Natural killer cell (primary cell): ENCODE measurements at regions not wholly inside any gene's neighbourhood (a gene's known extent, or its start where the extent isn't known, plus 50 kb on each side); places are given as distances from the start of the nearest gene placed in this dataset.

ENCODE experiments used
- ATAC-seq, 3 donors: fragments of 150-1000 bp in 2 of 3; fragments of 200-7000 bp in 1 of 3; cut with Tn5 transposase; 1 replicate in 1 of 3; 2 replicates in 2 of 3; pipeline ENCODE4 v1.10.0; 2021; ENCODE audit warnings: mild to moderate bottlenecking in 2 of 3, moderate library complexity in 2 of 3
- DNase-seq, 2 donors: peaks; one replicate each; pipeline versions ENCODE4 v3.0.0 to v3.0.0-alpha.2; 2013 to 2021; ENCODE audit warnings: mixed read lengths in 1 of 2
- H3K27ac ChIP-seq: one replicate; pipeline ENCODE4 v1.5.1; 2013; ENCODE audit warnings: mild to moderate bottlenecking, low read length
- H3K27me3 ChIP-seq: one replicate; pipeline ENCODE4 v1.6.1; 2013; ENCODE audit warnings: low read length; ENCODE audit not compliant: control insufficient read depth, insufficient read depth
- H3K36me3 ChIP-seq: one replicate; pipeline ENCODE4 v1.6.1; 2013; ENCODE audit warnings: low read length; ENCODE audit not compliant: control insufficient read depth, insufficient read depth
- H3K4me1 ChIP-seq: one replicate; pipeline ENCODE4 v1.6.1; 2013; ENCODE audit warnings: low read length; ENCODE audit not compliant: control insufficient read depth, insufficient read depth
- H3K4me3 ChIP-seq: one replicate; pipeline ENCODE4 v1.5.1; 2013; ENCODE audit warnings: low read length
- H3K9me3 ChIP-seq: one replicate; pipeline ENCODE4 v1.6.1; 2013; ENCODE audit warnings: low read length; ENCODE audit not compliant: control insufficient read depth, insufficient read depth
- H3K27ac Mint-ChIP-seq, 2 donors: one replicate each; pipeline ENCODE4 v1.8.0; 2022; ENCODE audit warnings: mild to moderate bottlenecking in 2 of 2, mixed read lengths in 2 of 2, moderate library complexity in 1 of 2
- H3K27me3 Mint-ChIP-seq, 2 donors: one replicate each; pipeline ENCODE4 v1.8.0; 2022; ENCODE audit warnings: low read depth in 2 of 2, mixed read lengths in 2 of 2
- H3K36me3 Mint-ChIP-seq: one replicate; pipeline ENCODE4 v1.8.0; 2022; ENCODE audit warnings: mixed read lengths
- H3K4me1 Mint-ChIP-seq, 2 donors: one replicate each; pipeline ENCODE4 v1.8.0; 2022; ENCODE audit warnings: mixed read lengths in 2 of 2
- H3K4me3 Mint-ChIP-seq: one replicate; pipeline ENCODE4 v1.8.0; 2022; ENCODE audit warnings: mild to moderate bottlenecking, moderate library complexity, mixed read lengths
- H3K9me3 Mint-ChIP-seq, 2 donors: one replicate each; pipeline ENCODE4 v1.8.0; 2022; ENCODE audit warnings: mixed read lengths in 2 of 2
- WGBS: methylation state at CpG from one replicate; pipeline ENCODE4 v1.1.7; 2013; ENCODE audit warnings: missing lambda C conversion rate; ENCODE audit not compliant: insufficient coverage; 5-methylcytosine and 5-hydroxymethylcytosine counted together
- intact Hi-C: fragments of 100-400 bp; cut with micrococcal nuclease; formaldehyde crosslinking; loops from one replicate; pipeline ENCODE4 v1.14.2; 2022
- TF ChIP-seq, protein P1 (sequence below): fragments of 200-600 bp; IDR thresholded peaks from one replicate; pipeline ENCODE4 v1.8.0; 2022; ENCODE audit warnings: antibody characterized with exemption

DNA sequence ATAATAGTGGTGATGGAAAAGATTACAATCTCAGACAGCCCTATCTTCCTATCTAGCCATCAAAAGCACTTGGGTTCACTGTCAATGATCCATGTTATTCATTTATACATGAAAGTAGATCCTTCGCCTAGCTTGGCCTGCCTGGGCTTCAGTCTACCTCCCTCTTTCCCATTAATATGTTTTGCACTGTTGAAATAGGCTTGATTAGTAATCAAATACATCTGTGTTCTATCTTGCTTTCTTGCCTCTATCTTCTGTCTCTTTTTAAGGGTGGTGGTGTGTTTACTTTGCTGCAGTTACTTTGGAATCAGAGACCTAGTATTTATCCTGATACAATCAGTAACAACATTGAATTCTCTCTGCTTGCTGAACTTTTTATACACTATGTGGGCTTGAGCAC, 521.2 kb downstream of the TNS1 start:
- Mint-ChIP-seq H3K27me3 (peaks cover 15 to 24% of the 10 kb centered on the region in 2 donors), H3K4me3 (no peak overlapping the region), H3K27ac (no peak overlapping the region), H3K36me3 (no peaks in the 10 kb centered on the region), H3K4me1 (peaks cover 0 to 2% of the 10 kb centered on the region in 2 donors), H3K9me3 (no peaks in the 10 kb centered on the region)
- DNase-seq, result no peak
- Histone ChIP-seq H3K36me3 (no peaks in the 10 kb centered on the region), H3K27ac (no peak overlapping the region), H3K9me3 (no peaks in the 10 kb centered on the region), H3K27me3 (peaks cover 4% of the 10 kb centered on the region), H3K4me1 (no peaks in the 10 kb centered on the region), H3K4me3 (no peak overlapping the region)
- TF ChIP-seq, protein P1, sequence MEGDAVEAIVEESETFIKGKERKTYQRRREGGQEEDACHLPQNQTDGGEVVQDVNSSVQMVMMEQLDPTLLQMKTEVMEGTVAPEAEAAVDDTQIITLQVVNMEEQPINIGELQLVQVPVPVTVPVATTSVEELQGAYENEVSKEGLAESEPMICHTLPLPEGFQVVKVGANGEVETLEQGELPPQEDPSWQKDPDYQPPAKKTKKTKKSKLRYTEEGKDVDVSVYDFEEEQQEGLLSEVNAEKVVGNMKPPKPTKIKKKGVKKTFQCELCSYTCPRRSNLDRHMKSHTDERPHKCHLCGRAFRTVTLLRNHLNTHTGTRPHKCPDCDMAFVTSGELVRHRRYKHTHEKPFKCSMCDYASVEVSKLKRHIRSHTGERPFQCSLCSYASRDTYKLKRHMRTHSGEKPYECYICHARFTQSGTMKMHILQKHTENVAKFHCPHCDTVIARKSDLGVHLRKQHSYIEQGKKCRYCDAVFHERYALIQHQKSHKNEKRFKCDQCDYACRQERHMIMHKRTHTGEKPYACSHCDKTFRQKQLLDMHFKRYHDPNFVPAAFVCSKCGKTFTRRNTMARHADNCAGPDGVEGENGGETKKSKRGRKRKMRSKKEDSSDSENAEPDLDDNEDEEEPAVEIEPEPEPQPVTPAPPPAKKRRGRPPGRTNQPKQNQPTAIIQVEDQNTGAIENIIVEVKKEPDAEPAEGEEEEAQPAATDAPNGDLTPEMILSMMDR, result no peak
- intact Hi-C loops, result no loop called here
- 83% methylated on average over 1 of the region's 1 CpG for WGBS
- no peak for ATAC-seq

DNA sequence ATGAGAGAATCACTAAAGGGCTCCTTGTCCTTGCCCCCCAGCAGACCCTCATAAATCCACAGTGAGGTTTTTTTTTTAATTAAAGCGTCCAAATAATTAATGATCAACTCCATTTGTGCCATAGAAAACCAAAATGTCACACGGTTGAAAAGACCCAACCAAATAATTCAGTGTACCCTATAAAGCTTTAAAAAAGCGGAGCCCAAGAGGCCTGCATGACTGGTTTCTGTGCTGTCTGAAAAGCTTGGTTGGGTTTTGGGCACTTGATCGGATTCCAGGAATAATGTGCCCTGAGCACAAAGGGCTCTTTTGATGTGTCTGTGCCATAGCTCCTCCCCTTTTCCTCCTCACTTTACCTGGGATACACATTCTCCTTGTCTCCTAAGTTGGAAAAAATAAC, 523.2 kb downstream of the TNS1 start:
- no peak for ATAC-seq
- WGBS, result 79% methylated on average over 4 of the region's 4 CpGs
- no peaks in the 10 kb centered on the region for H3K36me3 ChIP-seq
- H3K27me3 Mint-ChIP-seq, result peaks cover 17 to 27% of the 10 kb centered on the region in 2 donors
- H3K4me1 Mint-ChIP-seq, result peaks cover 0 to 5% of the 10 kb centered on the region in 2 donors
- intact Hi-C loops, result no loop called here
- no peak for DNase-seq
- H3K36me3 Mint-ChIP-seq, result no peaks in the 10 kb centered on the region
- H3K27ac ChIP-seq, result no peak overlapping the region
- no peaks in the 10 kb centered on the region for H3K4me1 ChIP-seq
- TF ChIP-seq, protein P1, result no peak
- no peak overlapping the region for H3K4me3 ChIP-seq
- H3K27ac Mint-ChIP-seq, result no peak overlapping the region
- peaks cover 4% of the 10 kb centered on the region for H3K27me3 ChIP-seq
- no peaks in the 10 kb centered on the region for H3K9me3 ChIP-seq
- H3K9me3 Mint-ChIP-seq, result no peaks in the 10 kb centered on the region
- H3K4me3 Mint-ChIP-seq, result no peak overlapping the region

DNA sequence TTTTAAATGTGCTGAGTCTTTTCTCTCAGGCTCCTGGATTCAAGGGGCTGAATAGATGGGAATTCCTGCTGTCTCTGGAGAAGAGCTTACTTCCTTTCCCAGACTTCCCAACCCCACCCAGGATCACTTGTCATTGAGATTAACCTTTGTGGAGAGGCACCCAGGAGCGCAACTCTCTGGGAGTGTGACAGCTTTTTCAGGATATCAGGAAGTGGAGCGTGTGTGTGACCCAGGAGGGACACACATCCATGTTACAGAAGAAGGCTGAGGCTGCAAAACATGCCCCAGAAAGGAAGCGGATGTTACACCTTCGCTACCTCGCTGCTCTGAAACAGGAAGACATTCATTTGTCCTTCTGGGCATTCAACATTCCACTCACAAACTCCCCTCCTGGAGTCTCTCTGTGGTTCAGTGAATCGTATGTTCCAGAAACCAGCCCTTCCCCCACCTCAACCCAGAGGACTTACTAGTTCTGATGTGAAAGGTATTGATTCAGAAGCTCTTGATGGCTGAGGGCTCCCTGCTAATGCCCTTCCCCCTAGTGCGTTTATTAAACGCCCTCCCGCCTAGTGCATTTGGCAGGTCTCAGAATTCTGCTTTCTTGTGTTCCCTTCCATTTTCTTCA, 523.9 kb downstream of the TNS1 start:
- Histone ChIP-seq H3K4me1 (no peaks in the 10 kb centered on the region), H3K27ac (no peak overlapping the region), H3K9me3 (no peaks in the 10 kb centered on the region), H3K27me3 (no peaks in the 10 kb centered on the region), H3K4me3 (no peak overlapping the region), H3K36me3 (no peaks in the 10 kb centered on the region)
- H3K36me3 Mint-ChIP-seq, result no peaks in the 10 kb centered on the region
- DNase-seq, result no peak
- ATAC-seq, result no peak
- H3K27me3 Mint-ChIP-seq, result peaks cover 17 to 28% of the 10 kb centered on the region in 2 donors
- H3K9me3 Mint-ChIP-seq, result no peaks in the 10 kb centered on the region
- 83% methylated on average over 8 of the region's 9 CpGs for WGBS
- TF ChIP-seq, protein P1, result no peak
- intact Hi-C loops, result no loop called here
- no peak overlapping the region for H3K27ac Mint-ChIP-seq
- H3K4me3 Mint-ChIP-seq, result no peak overlapping the region
- H3K4me1 Mint-ChIP-seq, result peaks cover 0 to 5% of the 10 kb centered on the region in 2 donors

DNA sequence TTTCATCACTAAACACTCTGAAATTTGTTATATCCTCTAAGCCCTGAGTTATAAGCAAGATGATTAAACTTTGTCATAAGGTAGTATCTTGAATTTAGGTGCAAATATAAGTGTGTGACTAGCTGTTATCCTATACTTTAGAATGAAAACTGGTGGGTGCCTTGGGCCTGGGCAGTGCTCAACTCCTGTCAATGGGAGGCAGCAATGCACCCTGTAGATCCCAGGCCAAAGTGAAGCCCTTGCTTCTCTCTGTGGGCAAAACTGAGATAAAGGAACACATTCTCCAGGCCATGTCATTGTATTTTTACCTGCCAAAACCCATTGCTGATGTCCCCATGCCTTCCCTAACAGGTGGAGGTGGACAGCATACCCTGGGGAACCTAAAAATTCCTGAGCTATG, 525.2 kb downstream of the TNS1 start:
- Histone ChIP-seq H3K27me3 (no peaks in the 10 kb centered on the region), H3K27ac (no peak overlapping the region), H3K4me3 (no peak overlapping the region), H3K4me1 (no peaks in the 10 kb centered on the region), H3K9me3 (no peaks in the 10 kb centered on the region), H3K36me3 (no peaks in the 10 kb centered on the region)
- TF ChIP-seq, protein P1, result no peak
- Mint-ChIP-seq H3K9me3 (no peaks in the 10 kb centered on the region), H3K27ac (no peak overlapping the region), H3K36me3 (no peaks in the 10 kb centered on the region), H3K4me3 (no peak overlapping the region), H3K27me3 (peaks cover 13 to 21% of the 10 kb centered on the region in 2 donors), H3K4me1 (peaks cover 0 to 5% of the 10 kb centered on the region in 2 donors)
- intact Hi-C loops, result no loop called here
- no peak for ATAC-seq
- DNase-seq, result no peak
